GM21825 (cell line): ENCODE measurements at regions not wholly inside any gene's neighbourhood (a gene's known extent, or its start where the extent isn't known, plus 50 kb on each side); places are given as distances from the start of the nearest gene placed in this dataset.

ENCODE experiments used
- ATAC-seq: cut with Tn5 transposase; IDR thresholded peaks from one replicate; pipeline ENCODE4 v1.9.1; 2021; ENCODE audit warnings: mild to moderate bottlenecking, moderate library complexity; ENCODE audit not compliant: unreplicated experiment

GRCh38 chr7:41114691-41115090 is 588.2 kb downstream of the INHBA start:
- ATAC-seq, result no peak

DNA sequence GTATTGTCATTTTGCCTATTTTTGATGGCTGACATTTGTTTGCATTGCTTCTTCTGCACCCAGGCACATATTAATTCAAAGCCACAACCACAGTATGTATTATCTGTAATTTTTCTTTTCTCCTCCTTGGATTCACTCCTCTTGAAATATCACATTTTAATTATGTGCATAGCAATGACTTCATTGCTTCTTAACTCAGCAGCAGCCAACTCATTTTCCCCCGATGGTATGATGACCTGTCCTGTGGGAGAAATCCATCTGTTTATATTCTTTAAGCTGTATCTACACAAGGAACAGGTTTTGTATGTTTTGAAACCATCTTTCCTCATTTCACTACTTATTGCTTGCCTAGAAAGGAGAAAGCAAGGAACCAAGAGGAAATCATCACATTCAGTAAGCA is 588.8 kb downstream of the INHBA start:
- ATAC-seq, result no peak

- no peak for ATAC-seq
These were observed 589.2 kb downstream of the INHBA start for GRCh38 chr7:41113719-41114118.

- ATAC-seq, result no peak
These were observed 592.7 kb downstream of the INHBA start for GRCh38 chr7:41110186-41110585.

- ATAC-seq, result no peak
These were observed 594.1 kb downstream of the INHBA start for GRCh38 chr7:41108821-41109220.

GRCh38 chr7:41107938-41108448 is 594.9 kb downstream of the INHBA start:
- no peak for ATAC-seq

- ATAC-seq, result no peak
These were observed 595.5 kb downstream of the INHBA start for GRCh38 chr7:41107330-41107937.

DNA sequence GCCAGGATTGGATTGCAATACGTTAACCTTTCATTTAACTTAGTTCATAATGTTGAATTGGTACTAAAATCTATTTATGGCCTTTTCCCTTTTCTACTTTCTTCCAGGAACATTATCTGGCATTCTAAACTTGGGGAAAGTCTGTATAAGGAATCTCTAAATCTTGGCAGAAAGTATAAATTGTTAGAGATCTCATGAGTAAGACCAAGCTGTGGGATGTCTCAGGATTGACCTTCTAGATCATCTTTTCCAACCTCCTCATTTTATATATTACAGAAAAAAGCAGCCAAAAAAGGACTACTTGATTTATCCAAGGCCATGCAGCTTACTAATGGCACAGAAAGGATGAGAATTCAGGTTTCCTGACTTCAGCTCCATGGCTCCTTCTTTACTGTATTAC is 598.3 kb downstream of the INHBA start:
- no peak for ATAC-seq

DNA sequence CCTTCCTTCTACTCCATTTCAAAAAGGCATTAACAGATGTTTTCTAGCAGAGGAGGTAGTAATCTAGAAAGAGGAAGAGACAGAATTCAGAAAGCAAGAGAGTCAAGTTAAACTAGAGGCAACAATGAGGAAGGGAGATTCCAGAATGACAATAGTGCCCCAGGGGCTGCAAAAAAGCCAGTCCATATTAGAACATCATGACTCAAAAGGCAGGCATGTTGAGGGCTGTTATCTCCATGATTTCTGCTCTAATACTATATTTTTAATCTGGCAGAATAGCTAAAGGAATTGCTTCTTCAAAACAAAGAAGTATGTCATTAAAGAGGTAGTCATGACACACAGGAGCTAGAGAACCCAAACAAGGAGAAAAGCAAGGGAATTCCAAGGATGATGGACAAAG is 599.6 kb downstream of the INHBA start:
- peak; percentile 52 for ATAC-seq

GRCh38 chr7:41098846-41099245 is 604.0 kb downstream of the INHBA start:
- no peak for ATAC-seq

DNA sequence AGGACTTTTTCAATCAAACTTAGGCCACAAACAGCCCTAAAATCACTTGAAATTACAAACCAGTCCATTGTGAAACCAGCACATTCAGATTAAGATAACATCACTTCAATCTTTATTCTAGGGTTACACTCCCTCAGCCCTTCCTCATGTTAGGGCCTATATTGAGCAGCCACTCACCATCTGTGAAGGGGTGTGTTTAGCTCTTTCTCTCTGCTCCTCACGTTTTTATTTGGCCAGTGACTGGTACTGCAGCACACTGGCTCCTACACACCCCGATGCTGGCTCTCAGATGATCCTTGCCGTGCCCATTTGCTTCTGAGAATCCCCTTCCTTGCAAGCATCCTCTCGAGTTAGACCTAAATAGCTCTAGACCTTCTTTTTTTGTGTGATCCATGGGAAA is 604.5 kb downstream of the INHBA start:
- no peak for ATAC-seq

DNA sequence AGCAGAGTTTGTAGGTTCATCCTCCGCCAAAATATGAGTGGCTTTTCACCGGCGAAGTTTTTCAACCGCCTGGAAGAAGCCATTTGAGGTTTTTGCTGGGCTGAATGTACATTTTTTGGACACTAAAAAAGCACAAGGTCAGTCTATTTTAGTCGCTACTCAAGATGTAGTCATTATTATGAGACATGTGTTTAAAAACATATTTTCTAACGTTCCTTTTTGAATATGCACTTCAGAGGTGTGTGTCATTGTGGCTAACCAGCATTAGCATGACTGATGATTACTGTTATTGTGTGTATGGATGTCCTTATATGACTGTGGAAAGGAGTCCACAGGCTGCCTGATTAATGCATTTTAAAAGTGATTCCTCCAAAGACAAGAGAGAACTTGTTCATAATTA is 605.4 kb downstream of the INHBA start:
- no peak for ATAC-seq

DNA sequence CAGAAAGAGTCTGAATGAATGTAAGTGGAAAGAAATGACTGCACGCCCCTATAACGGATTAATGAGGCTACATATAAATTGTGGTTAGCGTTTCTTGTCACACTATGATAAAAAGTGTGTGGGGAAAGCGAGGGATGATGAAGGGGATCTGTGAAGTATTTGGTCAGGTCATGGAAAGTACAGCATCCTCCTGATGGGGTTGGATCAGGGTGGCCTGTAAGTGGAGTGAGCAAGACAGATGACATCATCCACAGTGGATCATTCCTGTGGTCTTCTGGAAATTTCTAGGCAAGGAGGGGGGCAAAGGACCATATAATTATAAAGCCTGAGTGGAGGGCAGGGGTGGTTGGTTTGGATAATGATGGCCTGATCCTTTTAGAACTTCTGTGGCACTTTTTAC is 606.0 kb downstream of the INHBA start:
- no peak for ATAC-seq

DNA sequence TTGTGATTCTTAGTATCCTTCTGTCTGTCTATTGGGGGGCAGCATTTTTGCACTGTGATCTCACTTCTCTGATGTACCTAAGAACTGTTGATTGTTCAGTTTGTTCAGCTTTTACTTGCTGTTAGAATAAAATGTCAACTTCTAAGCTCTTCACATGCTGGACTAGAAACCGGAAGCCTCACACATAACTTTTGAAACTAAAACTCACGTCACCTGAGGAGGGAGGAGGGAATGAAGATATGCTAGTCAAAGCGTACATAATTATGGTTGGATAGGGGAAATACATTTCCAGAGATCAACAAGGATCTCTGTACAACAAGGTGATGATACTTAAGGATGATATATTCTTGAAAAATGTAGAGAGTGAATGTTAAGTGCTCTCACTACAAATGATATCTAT is 609.7 kb downstream of the INHBA start:
- ATAC-seq, result no peak

DNA sequence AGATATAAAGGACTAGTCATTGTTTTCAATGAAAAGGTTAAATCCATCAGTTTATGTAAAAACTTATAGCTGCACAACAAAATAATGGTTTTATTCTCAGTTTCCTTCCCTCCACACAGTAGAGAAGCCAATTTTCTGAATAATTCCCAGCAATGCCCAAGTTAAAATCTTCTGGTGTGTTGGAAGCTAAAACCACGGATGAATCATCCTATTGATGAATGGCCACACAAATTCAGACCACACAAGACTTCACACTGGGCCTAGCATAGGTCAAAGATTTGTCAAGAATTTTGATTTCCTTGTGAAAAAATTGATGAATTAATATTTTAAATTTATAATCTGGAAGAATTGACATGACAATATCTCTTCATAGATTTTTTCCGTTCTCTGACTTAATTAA is 617.6 kb downstream of the INHBA start:
- no peak for ATAC-seq

DNA sequence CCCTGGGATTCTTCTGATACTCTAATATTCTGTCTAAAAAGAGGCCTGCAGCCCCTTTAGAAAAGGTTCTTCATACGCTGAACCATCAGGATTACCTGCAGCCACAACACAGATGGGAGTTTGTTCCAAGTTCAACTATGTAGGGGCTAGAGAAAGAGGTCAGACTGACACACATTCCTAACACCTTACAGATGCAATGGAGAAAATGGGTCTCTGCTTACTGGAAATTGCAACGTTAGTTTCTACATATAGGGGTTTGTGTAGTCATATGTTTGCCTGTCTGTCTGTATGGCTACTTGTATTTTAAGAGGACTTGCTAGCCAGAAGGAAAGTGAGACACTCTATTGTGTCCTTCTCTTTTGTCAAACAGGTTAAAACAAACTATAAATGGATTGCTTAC is 618.5 kb downstream of the INHBA start:
- no peak for ATAC-seq

GRCh38 chr7:41069635-41070034 is 633.3 kb downstream of the INHBA start:
- ATAC-seq, result no peak

- no peak for ATAC-seq
These were observed 635.3 kb downstream of the INHBA start for GRCh38 chr7:41067576-41067975.

GRCh38 chr7:41065663-41066062 is 637.2 kb downstream of the INHBA start:
- ATAC-seq, result no peak

DNA sequence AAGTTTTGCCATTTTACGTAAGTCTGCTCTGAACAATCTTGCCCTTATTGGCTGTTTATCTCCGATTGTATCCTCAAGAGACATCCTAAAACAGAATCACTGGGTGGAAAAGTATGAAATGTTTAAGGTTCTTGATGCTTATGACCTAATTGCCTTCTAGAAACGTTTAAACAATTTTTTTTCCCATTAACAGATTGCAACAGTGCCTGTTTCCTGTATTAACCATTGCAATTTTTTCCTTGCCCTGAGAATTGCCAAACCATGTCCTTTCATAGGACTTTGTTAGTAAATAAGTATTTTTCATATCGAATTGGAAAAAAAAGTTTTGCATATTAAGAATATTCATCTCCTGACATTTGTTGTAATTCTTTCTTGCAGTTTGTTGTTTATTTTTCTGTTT is 639.8 kb downstream of the INHBA start:
- no peak for ATAC-seq

DNA sequence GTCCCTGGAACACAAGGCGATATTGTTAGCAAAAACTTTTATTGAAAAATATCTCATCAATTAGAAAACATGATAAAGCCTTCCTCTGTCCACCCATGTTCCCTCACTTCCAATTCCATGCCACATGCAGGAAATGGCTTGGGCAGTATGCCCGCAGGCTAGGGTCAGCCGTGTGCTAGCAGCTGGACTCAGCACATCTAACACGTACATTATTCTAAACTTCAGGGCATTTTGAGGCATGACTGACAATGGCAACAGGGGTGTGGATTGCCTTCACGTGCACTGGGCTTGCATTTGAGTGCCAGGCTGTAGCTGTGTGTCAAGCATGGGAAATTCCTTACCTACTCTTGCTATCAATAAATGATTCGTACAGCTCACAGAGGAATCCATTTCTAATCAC is 642.1 kb downstream of the INHBA start:
- no peak for ATAC-seq

- ATAC-seq, result no peak
These were observed 643.1 kb downstream of the INHBA start for GRCh38 chr7:41059796-41060195.

GRCh38 chr7:41058986-41059741 is 643.7 kb downstream of the INHBA start:
- ATAC-seq, result no peak
